GM12872 (cell line): ENCODE measurements at regions not wholly inside any gene's neighbourhood (a gene's known extent, or its start where the extent isn't known, plus 50 kb on each side); places are given as distances from the start of the nearest gene placed in this dataset.

Source experiments
- TF ChIP-seq, protein P1 (sequence below): IDR thresholded peaks from 3 replicates; pipeline ENCODE4 v1.5.1; 2011; ENCODE audit warnings: low read depth, mild to moderate bottlenecking, low read length, moderate library complexity; ENCODE audit not compliant: insufficient read depth

GRCh38 chr15:38186507-38186906, 66.1 kb upstream of the SPRED1 start:
- TF ChIP-seq, protein P1, sequence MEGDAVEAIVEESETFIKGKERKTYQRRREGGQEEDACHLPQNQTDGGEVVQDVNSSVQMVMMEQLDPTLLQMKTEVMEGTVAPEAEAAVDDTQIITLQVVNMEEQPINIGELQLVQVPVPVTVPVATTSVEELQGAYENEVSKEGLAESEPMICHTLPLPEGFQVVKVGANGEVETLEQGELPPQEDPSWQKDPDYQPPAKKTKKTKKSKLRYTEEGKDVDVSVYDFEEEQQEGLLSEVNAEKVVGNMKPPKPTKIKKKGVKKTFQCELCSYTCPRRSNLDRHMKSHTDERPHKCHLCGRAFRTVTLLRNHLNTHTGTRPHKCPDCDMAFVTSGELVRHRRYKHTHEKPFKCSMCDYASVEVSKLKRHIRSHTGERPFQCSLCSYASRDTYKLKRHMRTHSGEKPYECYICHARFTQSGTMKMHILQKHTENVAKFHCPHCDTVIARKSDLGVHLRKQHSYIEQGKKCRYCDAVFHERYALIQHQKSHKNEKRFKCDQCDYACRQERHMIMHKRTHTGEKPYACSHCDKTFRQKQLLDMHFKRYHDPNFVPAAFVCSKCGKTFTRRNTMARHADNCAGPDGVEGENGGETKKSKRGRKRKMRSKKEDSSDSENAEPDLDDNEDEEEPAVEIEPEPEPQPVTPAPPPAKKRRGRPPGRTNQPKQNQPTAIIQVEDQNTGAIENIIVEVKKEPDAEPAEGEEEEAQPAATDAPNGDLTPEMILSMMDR: no peak

DNA sequence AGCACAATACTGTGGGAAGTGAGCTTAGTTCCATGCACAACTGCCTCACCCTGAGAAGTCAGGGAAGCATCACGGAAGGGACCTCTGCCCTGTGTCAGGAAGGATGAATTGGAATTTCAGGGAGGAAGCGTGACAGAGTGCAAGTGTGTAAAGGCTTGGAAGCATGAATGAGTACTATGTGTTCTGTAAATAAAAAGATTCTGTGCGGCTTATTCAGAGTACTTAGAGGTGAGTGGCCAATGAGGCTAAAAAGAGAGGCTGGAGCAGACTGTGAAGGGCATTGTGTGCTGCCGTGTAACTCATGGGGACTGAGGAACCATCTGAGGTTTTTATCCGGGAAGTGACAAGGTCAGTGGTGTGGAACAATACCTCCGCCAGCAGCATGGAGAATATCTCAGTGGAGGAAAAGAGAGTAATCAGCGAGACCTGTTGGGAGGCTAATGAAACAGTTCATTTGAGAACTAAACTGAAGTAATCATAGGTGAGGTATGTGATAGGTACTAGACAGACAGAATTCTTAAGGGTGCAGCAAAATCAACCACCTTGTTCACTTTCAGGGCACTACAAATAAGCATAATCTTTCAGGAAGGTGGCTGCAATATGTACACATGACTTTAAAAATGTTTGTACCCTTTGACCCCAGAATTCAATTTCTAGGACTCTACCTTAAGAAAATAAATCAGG, 64.9 kb upstream of the SPRED1 start:
- TF ChIP-seq, protein P1: no peak

- TF ChIP-seq, protein P1: no peak
Measured at GRCh38 chr15:38189671-38190295, 62.9 kb upstream of the SPRED1 start.

- TF ChIP-seq, protein P1: no peak
Measured at GRCh38 chr15:38190501-38190900, 62.1 kb upstream of the SPRED1 start.

GRCh38 chr15:38192496-38192895, 60.1 kb upstream of the SPRED1 start:
- TF ChIP-seq, protein P1: no peak

GRCh38 chr15:38193496-38193895, 59.1 kb upstream of the SPRED1 start:
- TF ChIP-seq, protein P1: no peak

DNA sequence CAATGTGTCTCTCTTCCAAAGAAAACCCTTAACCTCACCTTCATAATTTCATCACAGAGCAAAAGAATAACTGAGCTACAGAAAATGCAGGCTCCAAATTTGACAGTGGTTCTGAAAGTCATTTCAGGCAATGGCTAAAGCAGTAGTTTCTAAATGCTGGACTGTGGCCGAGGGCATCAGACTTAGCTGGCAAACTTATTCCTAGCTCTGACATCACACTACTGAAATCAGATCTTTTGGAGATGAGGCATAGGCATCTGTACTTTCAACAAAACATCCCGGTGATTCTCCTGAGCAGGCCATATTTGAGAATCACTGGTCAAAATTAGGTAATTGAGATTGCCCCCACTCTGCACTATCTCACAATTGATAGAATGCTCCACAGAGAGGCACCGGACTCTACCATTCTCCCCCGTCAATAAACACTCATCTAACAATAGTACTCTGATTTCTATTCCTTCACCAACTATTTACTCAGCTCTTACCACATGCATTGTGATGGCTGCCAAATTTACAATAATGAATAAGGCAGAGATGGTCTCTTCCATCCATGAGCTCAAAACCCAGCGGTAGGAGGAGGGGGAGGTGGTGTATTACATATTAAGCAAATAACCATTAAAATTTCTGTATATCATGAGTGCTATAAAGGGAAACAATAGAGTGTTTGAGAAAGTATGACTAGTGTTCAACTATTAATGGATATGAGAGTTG, 57.3 kb upstream of the SPRED1 start:
- TF ChIP-seq, protein P1: no peak
